ENCODE measurements at regions not wholly inside any gene's neighbourhood (a gene's known extent, or its start where the extent isn't known, plus 50 kb on each side); places are given as distances from the start of the nearest gene placed in this dataset.

- no peak for DNase-seq
Measured at GRCh38 chr15:99440551-99441443, 125.0 kb upstream of the MEF2A start.

GRCh38 chr15:99441444-99441800 is 124.4 kb upstream of the MEF2A start:
- DNase-seq = no peak

GRCh38 chr15:99441871-99442251 is 123.9 kb upstream of the MEF2A start:
- no peak for DNase-seq

GRCh38 chr15:99442252-99442897 is 123.4 kb upstream of the MEF2A start:
- no peak for DNase-seq

- DNase-seq = no peak
Measured at GRCh38 chr15:99443056-99443756, 122.6 kb upstream of the MEF2A start.

- DNase-seq = no peak
Measured at GRCh38 chr15:99443768-99444446, 121.9 kb upstream of the MEF2A start.

- DNase-seq = no peak
Measured at GRCh38 chr15:99445272-99445850, 120.4 kb upstream of the MEF2A start.

GRCh38 chr15:99446565-99447496 is 119.0 kb upstream of the MEF2A start:
- no peak for DNase-seq

- DNase-seq = no peak
Measured at GRCh38 chr15:99447497-99448371, 118.0 kb upstream of the MEF2A start.

- DNase-seq = no peak
Measured at GRCh38 chr15:99449514-99449913, 116.3 kb upstream of the MEF2A start.

- peak; percentile 62 to 63 for DNase-seq
Measured at GRCh38 chr15:99450896-99451358, 114.9 kb upstream of the MEF2A start.

- no peak for DNase-seq
Measured at GRCh38 chr15:99451484-99451883, 114.3 kb upstream of the MEF2A start.

- no peak for DNase-seq
Measured at GRCh38 chr15:99452010-99452409, 113.8 kb upstream of the MEF2A start.

GRCh38 chr15:99452728-99453636 is 112.8 kb upstream of the MEF2A start:
- DNase-seq = no peak

- no peak for DNase-seq
Measured at GRCh38 chr15:99453637-99454030, 112.2 kb upstream of the MEF2A start.

GRCh38 chr15:99454107-99454809 is 111.5 kb upstream of the MEF2A start:
- no peak for DNase-seq

- no peak for DNase-seq
Measured at GRCh38 chr15:99454941-99455788, 110.6 kb upstream of the MEF2A start.

- no peak for DNase-seq
Measured at GRCh38 chr15:99455789-99456160, 110.0 kb upstream of the MEF2A start.

All from activated CD4-positive, alpha-beta T cell treated with anti-CD3 and anti-CD28 coated beads, Interleukin-2, amount 50 U/mL, for 4 hours (primary cell).